Liver (tissue), 8 donors: ENCODE measurements at regions not wholly inside any gene's neighbourhood (a gene's known extent, or its start where the extent isn't known, plus 50 kb on each side); places are given as distances from the start of the nearest gene placed in this dataset.
"Not testable (repeated sequence)": the region's sequence is repeated elsewhere in the genome, so short reads cannot be mapped to it uniquely, and the experiment has no call there.

ENCODE experiments used
- DNase-seq: peaks from one replicate; pipeline ENCODE4 v3.0.0-alpha.2; 2017; ENCODE audit warnings: low spot score
- H3K27ac ChIP-seq, 2 donors: one replicate each; pipeline ENCODE4 v1.7.0; 2013; ENCODE audit warnings: inconsistent platforms in 2 of 2, low read length in 2 of 2, control low read depth in 1 of 2, low read depth in 1 of 2, mild to moderate bottlenecking in 1 of 2
- H3K27me3 ChIP-seq, 4 donors: one replicate each; pipeline versions ENCODE4 v1.6.1 to v1.7.0; 2013; ENCODE audit warnings: low read length in 3 of 4, inconsistent platforms in 1 of 4, mild to moderate bottlenecking in 1 of 4, moderate library complexity in 1 of 4; ENCODE audit not compliant: control insufficient read depth in 4 of 4, insufficient read depth in 4 of 4
- H3K36me3 ChIP-seq, 4 donors: one replicate each; pipeline versions ENCODE4 v1.6.1 to v1.7.0; 2013; ENCODE audit warnings: low read length in 3 of 4, mild to moderate bottlenecking in 3 of 4, low read depth in 1 of 4, moderate library complexity in 1 of 4; ENCODE audit not compliant: control insufficient read depth in 4 of 4, insufficient read depth in 3 of 4
- H3K4me1 ChIP-seq, 4 donors: one replicate each; pipeline versions ENCODE4 v1.6.1 to v1.7.0; 2013; ENCODE audit warnings: low read length in 3 of 4, mild to moderate bottlenecking in 3 of 4, moderate library complexity in 1 of 4; ENCODE audit not compliant: control insufficient read depth in 4 of 4, insufficient read depth in 4 of 4
- H3K4me3 ChIP-seq, 3 donors: one replicate each; pipeline versions ENCODE4 v1.6.1 to v1.7.0; 2013; ENCODE audit warnings: low read length in 3 of 3, control low read depth in 1 of 3, low read depth in 1 of 3, mild to moderate bottlenecking in 1 of 3
- H3K9ac ChIP-seq, 2 donors: one replicate each; pipeline ENCODE4 v1.7.0; 2013; ENCODE audit warnings: low read length in 2 of 2, mild to moderate bottlenecking in 2 of 2, moderate library complexity in 2 of 2, control low read depth in 1 of 2, low read depth in 1 of 2
- H3K9me3 ChIP-seq, 4 donors: one replicate each; pipeline versions ENCODE4 v1.6.1 to v1.7.0; 2013; ENCODE audit warnings: low read length in 3 of 4; ENCODE audit not compliant: control insufficient read depth in 4 of 4
- ATF3 ChIP-seq: IDR thresholded peaks from 2 replicates; pipeline ENCODE4 v1.6.1; 2016; ENCODE audit warnings: antibody characterized with exemption
- CTCF ChIP-seq: fragments of 150-350 bp; IDR thresholded peaks from 2 replicates; pipeline ENCODE4 v1.5.1; 2017; ENCODE audit warnings: improper control_type of control experiment, low read depth, low read length; ENCODE audit not compliant: missing input control
- EGR1 ChIP-seq, 2 donors: IDR thresholded peaks; 2 replicates each; pipeline ENCODE4 v1.6.1; 2016 to 2018; ENCODE audit warnings: antibody characterized with exemption in 2 of 2, low read depth in 2 of 2
- FOXA1 ChIP-seq: IDR thresholded peaks from 2 replicates; pipeline ENCODE4 v1.6.1; 2016; ENCODE audit warnings: antibody characterized with exemption
- FOXA2 ChIP-seq: IDR thresholded peaks from 2 replicates; pipeline ENCODE4 v1.6.1; 2016; ENCODE audit warnings: antibody characterized with exemption
- GABPA ChIP-seq, 2 donors: IDR thresholded peaks in 1 of 2; conservative IDR thresholded peaks in 1 of 2; 2 replicates each; pipeline ENCODE4 v1.6.1; 2016; ENCODE audit warnings: antibody characterized with exemption in 2 of 2, mild to moderate bottlenecking in 1 of 2, moderate library complexity in 1 of 2
- HNF4A ChIP-seq, 2 donors: conservative IDR thresholded peaks; 2 replicates each; pipeline ENCODE4 v1.6.1; 2016; ENCODE audit warnings: antibody characterized with exemption in 2 of 2, mild to moderate bottlenecking in 2 of 2
- HNF4G ChIP-seq: IDR thresholded peaks from 2 replicates; pipeline ENCODE4 v1.6.1; 2016; ENCODE audit warnings: antibody characterized with exemption
- JUND ChIP-seq, 2 donors: IDR thresholded peaks; 2 replicates each; pipeline ENCODE4 v1.6.1; 2016; ENCODE audit warnings: antibody characterized with exemption in 2 of 2
- MAX ChIP-seq: IDR thresholded peaks from 2 replicates; pipeline ENCODE4 v1.6.1; 2016; ENCODE audit warnings: antibody characterized with exemption
- NR2F2 ChIP-seq: IDR thresholded peaks from 2 replicates; pipeline ENCODE4 v1.6.1; 2016; ENCODE audit warnings: antibody characterized with exemption
- RAD21 ChIP-seq, 2 donors: IDR thresholded peaks; 2 replicates each; pipeline ENCODE4 v1.6.1; 2016; ENCODE audit warnings: antibody characterized with exemption in 2 of 2, mild to moderate bottlenecking in 2 of 2
- REST ChIP-seq: IDR thresholded peaks from 2 replicates; pipeline ENCODE4 v1.6.1; 2016; ENCODE audit warnings: antibody characterized with exemption, mild to moderate bottlenecking
- RXRA ChIP-seq, 2 donors: IDR thresholded peaks; 2 replicates each; pipeline ENCODE4 v1.6.1; 2017 to 2018; ENCODE audit warnings: antibody characterized with exemption in 2 of 2, mild to moderate bottlenecking in 1 of 2
- SP1 ChIP-seq: IDR thresholded peaks from 2 replicates; pipeline ENCODE4 v1.6.1; 2018; ENCODE audit warnings: antibody characterized with exemption, mild to moderate bottlenecking
- TAF1 ChIP-seq: conservative IDR thresholded peaks from 2 replicates; pipeline ENCODE4 v1.6.1; 2016; ENCODE audit warnings: antibody characterized with exemption, mild to moderate bottlenecking
- YY1 ChIP-seq: IDR thresholded peaks from 2 replicates; pipeline ENCODE4 v1.6.1; 2016; ENCODE audit warnings: antibody characterized with exemption, mild to moderate bottlenecking
- ZBTB33 ChIP-seq: IDR thresholded peaks from 2 replicates; pipeline ENCODE4 v1.6.1; 2016; ENCODE audit warnings: antibody characterized with exemption
- WGBS: extraction: QIAGEN DNeasy Blood & Tissue Kit; methylation state at CpG from one replicate; pipeline ENCODE4 v1.1.7; 2013; 5-methylcytosine and 5-hydroxymethylcytosine counted together
- donor health status: healthy.
- donor health status: healthy.
- donor health status: healthy.
- donor health status: healthy.
- donor health status: healthy.

- H3K9ac ChIP-seq: no peak overlapping the region
- no peak for DNase-seq
- TF ChIP-seq FOXA2: no peak
- no peak for TF ChIP-seq HNF4G
- no peak for TF ChIP-seq ATF3
- H3K36me3 ChIP-seq: no peaks in the 10 kb centered on the region
- H3K27ac ChIP-seq: no peak overlapping the region
- no peaks in the 10 kb centered on the region for H3K27me3 ChIP-seq
- H3K9me3 ChIP-seq: no peaks in the 10 kb centered on the region
- no peak overlapping the region for H3K4me3 ChIP-seq
- WGBS: 80% methylated on average over 6 of the region's 6 CpGs
- no peaks in the 10 kb centered on the region for H3K4me1 ChIP-seq
Observed at GRCh38 chr11:31953803-31954327, 137.0 kb upstream of the RCN1 start.

GRCh38 chr11:31949733-31950200, 138.6 kb upstream of the PAX6 start:
- H3K4me1 ChIP-seq, H3K36me3 ChIP-seq, H3K27ac ChIP-seq, DNase-seq, H3K9ac ChIP-seq, H3K27me3 ChIP-seq, H3K4me3 ChIP-seq, H3K9me3 ChIP-seq: not testable (repeated sequence)

- no peak for DNase-seq
- WGBS: 83% methylated on average over 6 of the region's 6 CpGs
- H3K9me3 ChIP-seq: no peaks in the 10 kb centered on the region
- no peaks in the 10 kb centered on the region for H3K27me3 ChIP-seq
- H3K4me1 ChIP-seq: no peaks in the 10 kb centered on the region
- no peak for TF ChIP-seq HNF4G
- no peak for TF ChIP-seq CTCF
- no peak for TF ChIP-seq NR2F2
- no peak for TF ChIP-seq SP1
- TF ChIP-seq RAD21 (IDR thresholded peaks at IDR 0.05): no peak
- no peak for TF ChIP-seq ZBTB33
- TF ChIP-seq JUND (IDR thresholded peaks at IDR 0.05): no peak
- TF ChIP-seq YY1: no peak
- no peak for TF ChIP-seq GABPA (IDR thresholded peaks at IDR 0.05 in 1 of 2, conservative IDR thresholded peaks at IDR 0.05 in 1 of 2)
- TF ChIP-seq FOXA1: no peak
- no peak for TF ChIP-seq MAX
- no peak for TF ChIP-seq FOXA2
- no peak for TF ChIP-seq RXRA (IDR thresholded peaks at IDR 0.05)
- TF ChIP-seq TAF1: no peak
- TF ChIP-seq REST: no peak
- no peak for TF ChIP-seq HNF4A (conservative IDR thresholded peaks at IDR 0.05)
- TF ChIP-seq EGR1 (IDR thresholded peaks at IDR 0.05; ENCODE audit: low read depth in 2 of 2): no peak
- TF ChIP-seq ATF3: no peak
- H3K4me3 ChIP-seq: no peak overlapping the region
- H3K27ac ChIP-seq: no peak overlapping the region
- H3K36me3 ChIP-seq: no peaks in the 10 kb centered on the region
- no peak overlapping the region for H3K9ac ChIP-seq
Observed at GRCh38 chr11:31947051-31947450, 135.9 kb upstream of the PAX6 start.
